ENCODE measurements at regions not wholly inside any gene's neighbourhood (a gene's known extent, or its start where the extent isn't known, plus 50 kb on each side); places are given as distances from the start of the nearest gene placed in this dataset.

DNA sequence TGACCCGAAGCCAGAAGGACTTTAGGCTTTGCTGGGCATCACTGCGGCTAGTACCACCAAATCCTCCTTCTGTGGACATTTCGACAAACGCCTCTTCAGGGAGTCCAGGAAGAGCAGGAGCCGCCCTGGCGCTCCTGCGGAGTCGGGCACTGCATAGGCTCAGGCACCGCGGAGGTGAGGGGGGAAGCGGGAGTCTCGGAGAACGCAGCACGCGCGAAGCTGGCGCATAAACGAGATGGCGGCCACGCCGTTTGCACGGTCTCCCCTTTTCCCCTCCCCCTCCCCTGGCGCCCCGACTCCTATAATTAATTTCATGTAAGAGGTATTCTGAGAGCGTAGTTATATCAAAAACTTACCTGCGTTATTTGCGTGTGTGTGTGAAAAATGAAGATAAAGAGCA lies 137.8 kb upstream of the GAS1 start:
- no peak overlapping the region for H4K91ac ChIP-seq (ENCODE audit: low read depth, low read length, poor library complexity)
- H2BK12ac ChIP-seq (ENCODE audit: low read length), result no peak overlapping the region
- no peak overlapping the region for H3K18ac ChIP-seq (ENCODE audit: low read length)
- no peaks in the 10 kb centered on the region for H3K79me1 ChIP-seq (ENCODE audit: low read depth, low read length)
- H3K14ac ChIP-seq (ENCODE audit: low read length), result no peak overlapping the region
- H3K4me2 ChIP-seq (ENCODE audit: insufficient read depth, low read length, poor library complexity, severe bottlenecking), result no peak overlapping the region
- no peaks in the 10 kb centered on the region for H3K36me3 ChIP-seq (replicated peaks in 1 of 2; ENCODE audit: control insufficient read depth in 2 of 2, insufficient read depth in 2 of 2, low read length in 2 of 2)
- no peak overlapping the region for H3K4me3 ChIP-seq (ENCODE audit: low read length in 2 of 2)
- H2BK15ac ChIP-seq (ENCODE audit: low read length), result no peak overlapping the region
- H3K9ac ChIP-seq (ENCODE audit: low read depth, low read length, poor library complexity), result no peak overlapping the region
- no peak overlapping the region for H3K23ac ChIP-seq (ENCODE audit: low read depth, low read length, poor library complexity)
- no peak overlapping the region for H3K27ac ChIP-seq (replicated peaks; ENCODE audit: low read length)
- DNase-seq (ENCODE audit: low spot score), result no peak
- no peak overlapping the region for H2AK5ac ChIP-seq (ENCODE audit: low read depth, low read length)
- no CpG with 5 or more reads among the region's 27 CpGs for WGBS, 2 donors (ENCODE audit: extremely low coverage in 2 of 2, insufficient read length in 2 of 2, insufficient replicate concordance in 1 of 2)
- no peak overlapping the region for H4K8ac ChIP-seq (ENCODE audit: low read depth, low read length)
- no peaks in the 10 kb centered on the region for H3K4me1 ChIP-seq (ENCODE audit: control insufficient read depth in 2 of 2, insufficient read depth in 1 of 2, low read depth in 1 of 2, low read length in 2 of 2)
- H3K4ac ChIP-seq (ENCODE audit: low read length), result no peak overlapping the region
- H2BK120ac ChIP-seq (ENCODE audit: low read depth, low read length), result no peak overlapping the region
- no peaks in the 10 kb centered on the region for H3K9me3 ChIP-seq (replicated peaks in 1 of 2; ENCODE audit: control insufficient read depth in 2 of 2, insufficient read depth in 1 of 2, low read depth in 1 of 2, low read length in 2 of 2)
- no peak overlapping the region for H2BK5ac ChIP-seq (ENCODE audit: low read length)
- no peak overlapping the region for H2AFZ ChIP-seq (ENCODE audit: low read length)
- peaks cover 0 to 2% (median 0%) of the 10 kb centered on the region in 3 experiments for H3K27me3 ChIP-seq (ENCODE audit: control insufficient read depth in 3 of 3, insufficient read depth in 3 of 3, low read depth in 1 of 3, low read length in 3 of 3)

DNA sequence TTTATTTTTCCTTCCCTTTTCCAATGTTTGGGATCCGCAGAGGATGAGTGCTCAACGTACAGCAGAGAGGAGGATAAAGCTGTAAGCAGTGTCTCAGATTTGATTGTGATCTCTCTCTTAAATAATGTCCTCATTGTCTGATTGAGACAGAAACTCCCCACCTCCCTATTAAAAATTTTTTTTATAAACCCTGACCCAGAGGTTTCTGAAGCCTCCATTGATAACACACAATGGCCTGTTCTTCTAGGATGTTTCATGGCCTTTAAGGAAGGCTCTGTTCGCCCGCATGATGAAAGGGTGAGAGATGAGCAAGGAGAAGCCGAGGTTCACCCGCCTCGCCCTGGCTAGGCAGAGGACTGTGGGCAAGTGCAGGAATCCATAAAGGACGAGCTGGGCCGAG lies 138.2 kb upstream of the GAS1 start:
- no peak for DNase-seq (ENCODE audit: low spot score)
- Histone ChIP-seq H4K8ac (ENCODE audit: low read depth, low read length) (no peak overlapping the region), H3K4me1 (ENCODE audit: control insufficient read depth in 2 of 2, insufficient read depth in 1 of 2, low read depth in 1 of 2, low read length in 2 of 2) (no peaks in the 10 kb centered on the region), H3K9me3 (replicated peaks in 1 of 2; ENCODE audit: control insufficient read depth in 2 of 2, insufficient read depth in 1 of 2, low read depth in 1 of 2, low read length in 2 of 2) (no peaks in the 10 kb centered on the region), H3K36me3 (replicated peaks in 1 of 2; ENCODE audit: control insufficient read depth in 2 of 2, insufficient read depth in 2 of 2, low read length in 2 of 2) (no peaks in the 10 kb centered on the region), H2BK15ac (ENCODE audit: low read length) (no peak overlapping the region), H3K4me3 (ENCODE audit: low read length in 2 of 2) (no peak overlapping the region), H2AFZ (ENCODE audit: low read length) (no peak overlapping the region), H3K79me1 (ENCODE audit: low read depth, low read length) (no peaks in the 10 kb centered on the region), H4K91ac (ENCODE audit: low read depth, low read length, poor library complexity) (no peak overlapping the region), H3K4me2 (ENCODE audit: insufficient read depth, low read length, poor library complexity, severe bottlenecking) (no peak overlapping the region), H3K27ac (replicated peaks; ENCODE audit: low read length) (no peak overlapping the region), H3K14ac (ENCODE audit: low read length) (no peak overlapping the region), H3K18ac (ENCODE audit: low read length) (no peak overlapping the region), H3K9ac (ENCODE audit: low read depth, low read length, poor library complexity) (no peak overlapping the region), H2BK5ac (ENCODE audit: low read length) (no peak overlapping the region), H3K27me3 (ENCODE audit: control insufficient read depth in 3 of 3, insufficient read depth in 3 of 3, low read depth in 1 of 3, low read length in 3 of 3) (peaks cover 0 to 2% (median 0%) of the 10 kb centered on the region in 3 experiments), H2BK120ac (ENCODE audit: low read depth, low read length) (no peak overlapping the region), H3K23ac (ENCODE audit: low read depth, low read length, poor library complexity) (no peak overlapping the region), H2BK12ac (ENCODE audit: low read length) (no peak overlapping the region), H3K4ac (ENCODE audit: low read length) (no peak overlapping the region), H2AK5ac (ENCODE audit: low read depth, low read length) (no peak overlapping the region)
- WGBS, 2 donors (ENCODE audit: extremely low coverage in 2 of 2, insufficient read length in 2 of 2, insufficient replicate concordance in 1 of 2), result no CpG with 5 or more reads among the region's 9 CpGs

DNA sequence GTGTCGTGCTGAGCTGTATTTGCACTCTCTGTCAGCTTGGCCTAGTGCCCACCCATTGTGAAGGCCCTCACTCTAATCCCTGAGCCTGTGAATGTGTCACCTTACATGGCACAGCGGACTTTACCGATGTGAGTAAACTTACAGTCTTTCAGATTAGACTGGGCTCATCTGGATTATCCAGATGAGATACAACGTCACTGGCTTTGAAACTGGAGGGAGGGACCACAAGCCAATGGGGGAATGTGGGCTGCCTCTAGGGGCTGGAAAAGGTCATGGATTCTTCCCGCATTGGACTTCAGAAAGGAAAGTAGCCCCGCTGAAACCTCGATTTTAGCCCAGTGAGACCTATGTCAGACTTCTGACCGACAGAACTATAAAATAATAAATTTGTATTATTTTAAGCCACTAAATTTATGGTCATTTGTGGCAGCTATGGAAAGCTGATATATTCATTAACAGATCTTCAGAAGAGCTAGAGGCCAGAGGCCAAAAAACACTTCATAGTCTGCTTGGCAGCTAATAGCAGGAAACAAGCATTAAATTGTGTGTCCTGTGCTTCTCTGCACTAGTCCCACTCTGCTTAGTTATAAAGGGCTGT lies 139.0 kb upstream of the GAS1 start:
- Histone ChIP-seq H3K4me1 (ENCODE audit: control insufficient read depth in 2 of 2, insufficient read depth in 1 of 2, low read depth in 1 of 2, low read length in 2 of 2) (no peaks in the 10 kb centered on the region), H3K4ac (ENCODE audit: low read length) (no peak overlapping the region), H3K4me3 (ENCODE audit: low read length in 2 of 2) (no peak overlapping the region), H3K23ac (ENCODE audit: low read depth, low read length, poor library complexity) (no peak overlapping the region), H4K91ac (ENCODE audit: low read depth, low read length, poor library complexity) (no peak overlapping the region), H2AFZ (ENCODE audit: low read length) (no peak overlapping the region), H4K8ac (ENCODE audit: low read depth, low read length) (no peak overlapping the region), H3K4me2 (ENCODE audit: insufficient read depth, low read length, poor library complexity, severe bottlenecking) (no peak overlapping the region), H2BK15ac (ENCODE audit: low read length) (no peak overlapping the region), H3K27ac (replicated peaks; ENCODE audit: low read length) (no peak overlapping the region), H2BK120ac (ENCODE audit: low read depth, low read length) (no peak overlapping the region), H3K18ac (ENCODE audit: low read length) (no peak overlapping the region), H3K9me3 (replicated peaks in 1 of 2; ENCODE audit: control insufficient read depth in 2 of 2, insufficient read depth in 1 of 2, low read depth in 1 of 2, low read length in 2 of 2) (no peaks in the 10 kb centered on the region), H3K27me3 (ENCODE audit: control insufficient read depth in 3 of 3, insufficient read depth in 3 of 3, low read depth in 1 of 3, low read length in 3 of 3) (peaks cover 0 to 2% (median 0%) of the 10 kb centered on the region in 3 experiments), H2AK5ac (ENCODE audit: low read depth, low read length) (no peak overlapping the region), H3K79me1 (ENCODE audit: low read depth, low read length) (no peaks in the 10 kb centered on the region), H3K9ac (ENCODE audit: low read depth, low read length, poor library complexity) (no peak overlapping the region), H2BK5ac (ENCODE audit: low read length) (no peak overlapping the region), H3K14ac (ENCODE audit: low read length) (no peak overlapping the region), H3K36me3 (replicated peaks in 1 of 2; ENCODE audit: control insufficient read depth in 2 of 2, insufficient read depth in 2 of 2, low read length in 2 of 2) (no peaks in the 10 kb centered on the region), H2BK12ac (ENCODE audit: low read length) (no peak overlapping the region)
- no peak for DNase-seq (ENCODE audit: low spot score)
- WGBS, 2 donors (ENCODE audit: extremely low coverage in 2 of 2, insufficient read length in 2 of 2, insufficient replicate concordance in 1 of 2), result no CpG with 5 or more reads among the region's 8 CpGs

DNA sequence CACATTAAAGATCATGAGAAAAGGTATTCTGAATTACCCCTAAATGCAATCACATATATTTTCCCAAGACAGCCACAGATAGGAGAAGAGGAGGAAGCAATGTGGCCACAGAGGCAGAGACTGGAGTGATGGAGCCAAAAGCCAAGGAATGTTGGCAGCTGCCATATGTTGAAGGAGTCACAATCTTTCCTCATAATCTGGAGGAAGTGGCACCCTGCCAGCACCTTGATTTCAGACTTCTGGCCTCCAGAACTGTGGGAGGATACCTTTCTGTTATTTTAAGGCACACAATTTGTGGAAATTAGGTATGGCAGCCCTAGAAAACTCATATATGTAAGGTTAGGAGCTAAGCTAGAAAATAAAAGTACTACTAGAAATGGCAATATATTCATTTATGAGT lies 139.9 kb upstream of the GAS1 start:
- Histone ChIP-seq H3K27ac (replicated peaks; ENCODE audit: low read length) (no peak overlapping the region), H3K36me3 (replicated peaks in 1 of 2; ENCODE audit: control insufficient read depth in 2 of 2, insufficient read depth in 2 of 2, low read length in 2 of 2) (no peaks in the 10 kb centered on the region), H3K4me2 (ENCODE audit: insufficient read depth, low read length, poor library complexity, severe bottlenecking) (no peak overlapping the region), H2BK5ac (ENCODE audit: low read length) (no peak overlapping the region), H3K9me3 (replicated peaks in 1 of 2; ENCODE audit: control insufficient read depth in 2 of 2, insufficient read depth in 1 of 2, low read depth in 1 of 2, low read length in 2 of 2) (no peaks in the 10 kb centered on the region), H3K14ac (ENCODE audit: low read length) (no peak overlapping the region), H2AK5ac (ENCODE audit: low read depth, low read length) (no peak overlapping the region), H3K9ac (ENCODE audit: low read depth, low read length, poor library complexity) (no peak overlapping the region), H2BK15ac (ENCODE audit: low read length) (no peak overlapping the region), H2BK12ac (ENCODE audit: low read length) (no peak overlapping the region), H3K23ac (ENCODE audit: low read depth, low read length, poor library complexity) (no peak overlapping the region), H3K79me1 (ENCODE audit: low read depth, low read length) (no peaks in the 10 kb centered on the region), H2BK120ac (ENCODE audit: low read depth, low read length) (no peak overlapping the region), H4K8ac (ENCODE audit: low read depth, low read length) (no peak overlapping the region), H3K4me1 (ENCODE audit: control insufficient read depth in 2 of 2, insufficient read depth in 1 of 2, low read depth in 1 of 2, low read length in 2 of 2) (no peaks in the 10 kb centered on the region), H3K18ac (ENCODE audit: low read length) (no peak overlapping the region), H4K91ac (ENCODE audit: low read depth, low read length, poor library complexity) (no peak overlapping the region), H3K27me3 (ENCODE audit: control insufficient read depth in 3 of 3, insufficient read depth in 3 of 3, low read depth in 1 of 3, low read length in 3 of 3) (peaks cover 0 to 2% (median 0%) of the 10 kb centered on the region in 3 experiments), H3K4me3 (ENCODE audit: low read length in 2 of 2) (no peak overlapping the region), H2AFZ (ENCODE audit: low read length) (no peak overlapping the region), H3K4ac (ENCODE audit: low read length) (no peak overlapping the region)
- DNase-seq (ENCODE audit: low spot score), result no peak

Data from neuronal stem cell (in vitro differentiated cells).